Left ventricle myocardium inferior (tissue), 1 donor: ENCODE measurements at regions not wholly inside any gene's neighbourhood (a gene's known extent, or its start where the extent isn't known, plus 50 kb on each side); places are given as distances from the start of the nearest gene placed in this dataset.

Source experiments
- DNase-seq: peaks from one replicate; pipeline ENCODE4 v3.0.0-alpha.2; 2020
- H3K27ac ChIP-seq: fragments of 200-600 bp; replicated peaks from 2 replicates; pipeline ENCODE4 v1.8.0; 2021
- H3K27me3 ChIP-seq: fragments of 200-600 bp; 2 replicates; pipeline ENCODE4 v1.8.0; 2021; ENCODE audit warnings: low read depth
- H3K36me3 ChIP-seq: fragments of 200-600 bp; 2 replicates; pipeline ENCODE4 v1.8.0; 2021
- H3K4me1 ChIP-seq: fragments of 200-600 bp; 2 replicates; pipeline ENCODE4 v1.8.0; 2021
- H3K4me3 ChIP-seq: fragments of 200-600 bp; 2 replicates; pipeline ENCODE4 v1.8.0; 2021; ENCODE audit warnings: mild to moderate bottlenecking, moderate library complexity
- H3K9me3 ChIP-seq: fragments of 200-600 bp; replicated peaks from 2 replicates; pipeline ENCODE4 v1.8.0; 2021
- CTCF ChIP-seq: fragments of 200-600 bp; IDR thresholded peaks from 2 replicates; pipeline ENCODE4 v1.8.0; 2021; ENCODE audit warnings: antibody characterized with exemption, mild to moderate bottlenecking, borderline replicate concordance
- intact Hi-C: fragments of 100-400 bp; cut with micrococcal nuclease; formaldehyde crosslinking; loops from one replicate; pipeline ENCODE4 v1.11.0; 2022
- donor health status: DM: no; HTN: yes; CAD: no; lungs with severe emphysema.

- DNase-seq = no peak
- no peak overlapping the region for H3K27ac ChIP-seq
- no peak overlapping the region for H3K4me3 ChIP-seq
- H3K36me3 ChIP-seq = no peaks in the 10 kb centered on the region
- TF ChIP-seq CTCF = no peak
- no peaks in the 10 kb centered on the region for H3K4me1 ChIP-seq
- intact Hi-C loops = no loop called here
- H3K27me3 ChIP-seq = no peaks in the 10 kb centered on the region
- peaks cover 30% of the 10 kb centered on the region for H3K9me3 ChIP-seq
These were observed 71.4 kb downstream of the ADRB2 start for GRCh38 chr5:148897842-148898241.

GRCh38 chr5:148898413-148899075 is 72.1 kb downstream of the ADRB2 start:
- no peak for TF ChIP-seq CTCF
- intact Hi-C loops = no loop called here

GRCh38 chr5:148899993-148900392 is 73.6 kb downstream of the ADRB2 start:
- Histone ChIP-seq H3K4me1 (peaks cover 11% of the 10 kb centered on the region), H3K9me3 (peaks cover 10% of the 10 kb centered on the region), H3K36me3 (no peaks in the 10 kb centered on the region), H3K4me3 (no peak overlapping the region), H3K27ac (no peak overlapping the region), H3K27me3 (no peaks in the 10 kb centered on the region)
- TF ChIP-seq CTCF = no peak
- no peak for DNase-seq
- intact Hi-C loops = no loop called here

More at GRCh38 chr5:148898413-148899075, 72.1 kb downstream of the ADRB2 start:
- H3K27me3 ChIP-seq = no peaks in the 10 kb centered on the region
- H3K4me3 ChIP-seq = no peak overlapping the region
- H3K36me3 ChIP-seq = no peaks in the 10 kb centered on the region
- DNase-seq = no peak
- H3K27ac ChIP-seq = no peak overlapping the region
- H3K9me3 ChIP-seq = peaks cover 24% of the 10 kb centered on the region
- H3K4me1 ChIP-seq = no peaks in the 10 kb centered on the region

GRCh38 chr5:148902478-148902877 is 76.1 kb downstream of the ADRB2 start:
- H3K4me1 ChIP-seq = peaks cover 17% of the 10 kb centered on the region
- no peak for TF ChIP-seq CTCF
- H3K36me3 ChIP-seq = no peaks in the 10 kb centered on the region
- DNase-seq = no peak
- no peaks in the 10 kb centered on the region for H3K27me3 ChIP-seq
- H3K27ac ChIP-seq = no peak overlapping the region
- intact Hi-C loops = no loop called here
- H3K9me3 ChIP-seq = no peaks in the 10 kb centered on the region
- H3K4me3 ChIP-seq = no peak overlapping the region

- no peaks in the 10 kb centered on the region for H3K27me3 ChIP-seq
- H3K4me3 ChIP-seq = no peak overlapping the region
- H3K36me3 ChIP-seq = no peaks in the 10 kb centered on the region
- TF ChIP-seq CTCF = no peak
- H3K27ac ChIP-seq = no peak overlapping the region
- H3K9me3 ChIP-seq = no peaks in the 10 kb centered on the region
- no peak for DNase-seq
- intact Hi-C loops = no loop called here
- H3K4me1 ChIP-seq = peaks cover 17% of the 10 kb centered on the region
These were observed 77.2 kb downstream of the ADRB2 start for GRCh38 chr5:148903587-148903986.
